DOHH2 (cell line): ENCODE measurements at regions not wholly inside any gene's neighbourhood (a gene's known extent, or its start where the extent isn't known, plus 50 kb on each side); places are given as distances from the start of the nearest gene placed in this dataset.

ENCODE experiments used
- CTCF ChIP-seq: fragments of 200-600 bp; sonication (generic); IDR thresholded peaks from one replicate; pipeline ENCODE4 v1.5.1; 2014; ENCODE audit warnings: antibody characterized with exemption, mild to moderate bottlenecking, low read depth, low read length; ENCODE audit not compliant: poor library complexity, severe bottlenecking
- EZH2phosphoT487 ChIP-seq: fragments of 200-600 bp; sonication (generic); IDR thresholded peaks from 2 replicates; pipeline ENCODE4 v1.6.1; 2017; ENCODE audit warnings: borderline replicate concordance, mild to moderate bottlenecking, antibody characterized with exemption, low read length, moderate library complexity, mixed read lengths

GRCh38 chr20:10949930-10950783, 276.4 kb upstream of the JAG1 start:
- TF ChIP-seq CTCF (no peak), EZH2phosphoT487 (no peak)
